Colonic mucosa (tissue), 4 donors: ENCODE measurements at regions not wholly inside any gene's neighbourhood (a gene's known extent, or its start where the extent isn't known, plus 50 kb on each side); places are given as distances from the start of the nearest gene placed in this dataset.

Experiments
- DNase-seq: peaks from one replicate; pipeline ENCODE4 v3.0.0-alpha.2; 2020
- H3K27ac ChIP-seq: fragments of 200-600 bp; one replicate; pipeline ENCODE4 v1.8.0; 2021
- H3K27me3 ChIP-seq: fragments of 200-600 bp; one replicate; pipeline ENCODE4 v1.8.0; 2021
- H3K36me3 ChIP-seq: fragments of 200-600 bp; one replicate; pipeline ENCODE4 v1.8.0; 2021
- H3K4me1 ChIP-seq: fragments of 200-600 bp; one replicate; pipeline ENCODE4 v1.8.0; 2021; ENCODE audit warnings: mild to moderate bottlenecking
- H3K4me3 ChIP-seq: fragments of 200-600 bp; one replicate; pipeline ENCODE4 v1.8.0; 2021
- H3K9ac ChIP-seq, 2 donors: one replicate each; pipeline ENCODE4 v1.7.0; 2013; ENCODE audit warnings: control low read depth in 2 of 2, low read depth in 2 of 2, low read length in 2 of 2
- H3K9me3 ChIP-seq: fragments of 200-600 bp; one replicate; pipeline ENCODE4 v1.8.0; 2021
- CTCF ChIP-seq: fragments of 200-600 bp; IDR thresholded peaks from one replicate; pipeline ENCODE4 v1.8.0; 2022; ENCODE audit warnings: antibody characterized with exemption, mild to moderate bottlenecking
- intact Hi-C: fragments of 100-400 bp; cut with DNase I; formaldehyde crosslinking; loops from one replicate; pipeline ENCODE4 v1.14.1; 2022
- donor health status: healthy.
- donor health status: DM: no; HTN: no; CAD: no.
- donor health status: DM: no; HTN: no; CAD: no.

GRCh38 chr15:38857814-38858213 is 293.2 kb upstream of the RASGRP1 start:
- Histone ChIP-seq H3K27me3 (no peaks in the 10 kb centered on the region), H3K4me3 (no peak overlapping the region), H3K9ac (no peak overlapping the region), H3K4me1 (no peaks in the 10 kb centered on the region), H3K27ac (no peak overlapping the region), H3K36me3 (no peaks in the 10 kb centered on the region), H3K9me3 (no peaks in the 10 kb centered on the region)
- no peak for DNase-seq
- intact Hi-C loops: no loop called here
- TF ChIP-seq CTCF: no peak

DNA sequence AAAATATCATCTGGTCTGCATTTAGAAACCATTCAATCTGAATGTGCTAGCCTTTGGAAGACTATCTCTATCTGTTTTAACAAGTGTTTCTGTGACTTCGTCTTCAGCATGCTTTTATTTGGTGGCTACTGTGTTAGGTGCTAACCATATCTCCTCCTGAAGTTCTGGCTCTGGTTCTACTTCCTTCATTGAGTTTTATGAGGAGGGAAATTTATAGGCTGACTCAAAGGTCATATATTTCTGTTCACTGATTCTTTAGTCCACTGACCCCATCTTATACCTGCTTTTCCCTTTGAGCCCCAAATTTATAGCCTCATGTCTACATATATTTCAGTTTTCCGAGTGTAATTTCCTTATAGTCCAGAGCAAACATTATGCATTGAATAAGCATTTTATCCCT is 295.0 kb upstream of the RASGRP1 start:
- intact Hi-C loops: no loop called here
- DNase-seq: no peak
- Histone ChIP-seq H3K9me3 (no peaks in the 10 kb centered on the region), H3K9ac (no peak overlapping the region), H3K27ac (no peak overlapping the region), H3K4me1 (no peaks in the 10 kb centered on the region), H3K36me3 (no peaks in the 10 kb centered on the region), H3K27me3 (no peaks in the 10 kb centered on the region), H3K4me3 (no peak overlapping the region)
- no peak for TF ChIP-seq CTCF

DNA sequence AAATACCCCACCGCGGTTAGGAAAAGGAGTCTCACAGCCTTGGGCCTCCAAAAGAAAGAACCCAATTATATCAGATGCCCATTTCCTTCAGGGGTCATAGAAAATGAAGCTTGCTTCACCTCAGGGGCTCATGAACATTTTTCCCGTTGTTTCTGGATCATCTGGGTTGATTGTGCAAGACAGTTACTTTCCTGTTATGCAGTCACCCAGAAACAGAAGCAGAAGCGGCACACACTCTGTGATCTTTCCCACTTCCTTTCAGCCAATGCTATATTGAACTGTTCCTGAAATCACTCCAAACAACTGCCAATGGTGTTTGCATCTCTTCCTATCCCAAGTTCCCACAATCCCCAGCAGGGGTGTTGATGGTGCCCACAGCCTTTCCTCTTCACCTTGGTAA is 295.6 kb upstream of the RASGRP1 start:
- Histone ChIP-seq H3K4me3 (no peak overlapping the region), H3K27me3 (no peaks in the 10 kb centered on the region), H3K27ac (peak overlapping the region; percentile 36), H3K9me3 (no peaks in the 10 kb centered on the region), H3K36me3 (no peaks in the 10 kb centered on the region), H3K9ac (no peak overlapping the region), H3K4me1 (no peaks in the 10 kb centered on the region)
- no peak for TF ChIP-seq CTCF
- intact Hi-C loops: no loop called here
- no peak for DNase-seq

DNA sequence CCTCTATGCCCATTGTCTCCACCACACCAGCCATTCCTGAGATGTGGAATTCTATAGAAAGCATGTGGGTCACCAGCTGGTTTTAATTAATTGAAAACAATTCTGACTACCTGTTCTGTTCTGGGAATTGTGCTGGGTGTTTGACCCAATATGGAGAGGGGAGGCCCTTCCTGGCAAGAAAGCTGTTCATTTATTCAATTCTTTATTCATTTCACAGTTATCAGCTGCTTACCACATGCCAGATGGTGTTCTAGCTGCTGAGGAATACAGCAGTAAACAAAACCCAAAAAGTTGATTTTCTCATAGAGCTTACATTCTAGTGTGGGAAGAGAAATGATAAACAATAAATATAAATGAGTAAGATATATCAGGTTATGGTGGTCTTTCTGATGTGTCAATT is 296.1 kb upstream of the RASGRP1 start:
- no peak for TF ChIP-seq CTCF
- DNase-seq: no peak
- Histone ChIP-seq H3K27me3 (no peaks in the 10 kb centered on the region), H3K36me3 (no peaks in the 10 kb centered on the region), H3K9ac (no peak overlapping the region), H3K4me3 (no peak overlapping the region), H3K9me3 (no peaks in the 10 kb centered on the region), H3K27ac (peak overlapping the region; percentile 36), H3K4me1 (no peaks in the 10 kb centered on the region)
- intact Hi-C loops: no loop called here

DNA sequence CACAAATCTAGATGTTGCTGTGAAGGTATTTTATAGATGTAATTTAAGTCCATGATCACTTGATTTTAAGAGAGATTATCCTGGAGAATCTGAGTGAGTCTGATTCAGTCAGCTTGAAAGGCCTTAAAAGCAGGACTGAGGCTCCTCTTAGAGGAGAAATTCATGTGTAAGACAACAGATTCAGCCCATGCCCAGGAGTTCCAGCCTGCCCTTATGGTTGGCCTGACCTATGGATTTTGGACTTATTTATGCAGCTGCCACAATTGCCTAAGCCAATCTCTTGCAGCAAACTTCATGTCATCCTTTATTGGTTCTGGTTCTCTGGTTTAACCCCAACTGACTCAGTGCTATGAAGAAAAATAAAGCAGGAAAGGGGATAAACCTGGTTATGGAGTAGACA is 296.5 kb upstream of the RASGRP1 start:
- H3K9me3 ChIP-seq: no peaks in the 10 kb centered on the region
- no peak for DNase-seq

More for the DNA sequence above, 296.5 kb upstream of the RASGRP1 start:
- H3K27me3 ChIP-seq: no peaks in the 10 kb centered on the region
- H3K36me3 ChIP-seq: no peaks in the 10 kb centered on the region
- intact Hi-C loops: no loop called here
- H3K4me3 ChIP-seq: no peak overlapping the region
- H3K9ac ChIP-seq: no peak overlapping the region
- H3K27ac ChIP-seq: peak overlapping the region; percentile 36
- no peaks in the 10 kb centered on the region for H3K4me1 ChIP-seq
- TF ChIP-seq CTCF: no peak
